Pancreas (tissue), 10 donors: ENCODE measurements at regions not wholly inside any gene's neighbourhood (a gene's known extent, or its start where the extent isn't known, plus 50 kb on each side); places are given as distances from the start of the nearest gene placed in this dataset.

Experiments used
- ATAC-seq, 4 donors: fragments of 200-7000 bp; cut with Tn5 transposase; one replicate each; pipeline versions ENCODE4 v1.8.0 to v1.9.1; 2020; ENCODE audit warnings: mild to moderate bottlenecking in 4 of 4, moderate library complexity in 4 of 4
- DNase-seq, 6 donors: peaks; one replicate each; pipeline ENCODE4 v3.0.0-alpha.2; 2020
- FAIRE-seq: peaks from 2 replicates; lab custom pipeline; 2012; peaks lifted over from hg19 to GRCh38; lab: Jason Lieb, UNC
- H3K27ac ChIP-seq, 4 donors: fragments of 200-600 bp; sonication (generic); 1 replicate in 3 of 4; 2 replicates in 1 of 4; pipeline versions ENCODE4 v1.5.0 to v1.8.0; 2020
- H3K27me3 ChIP-seq, 4 donors: fragments of 200-600 bp; one replicate each; pipeline ENCODE4 v1.8.0; 2021
- H3K36me3 ChIP-seq, 3 donors: fragments of 200-600 bp; sonication (generic) in 1 of 3; one replicate each; pipeline versions ENCODE4 v1.5.0 to v1.8.0; 2020 to 2021
- H3K4me1 ChIP-seq, 3 donors: fragments of 200-600 bp; one replicate each; pipeline ENCODE4 v1.8.0; 2021
- H3K4me3 ChIP-seq, 4 donors: fragments of 200-600 bp; sonication (generic) in 2 of 4; one replicate each; pipeline versions ENCODE4 v1.5.0 to v1.8.0; 2020 to 2021
- H3K9me3 ChIP-seq, 4 donors: fragments of 200-600 bp; one replicate each; pipeline ENCODE4 v1.8.0; 2021
- CTCF ChIP-seq, 4 donors: fragments of 200-600 bp; sonication (generic) in 3 of 4; IDR thresholded peaks; one replicate each; pipeline versions ENCODE4 v1.5.0 to v1.8.0; 2021; ENCODE audit warnings: antibody characterized with exemption in 4 of 4
- WGBS, 2 donors: extraction: QIAGEN DNeasy Blood & Tissue Kit; methylation state at CpG; one replicate each; pipeline ENCODE4 v1.1.7; 2013; 5-methylcytosine and 5-hydroxymethylcytosine counted together
- intact Hi-C, 3 donors: fragments of 100-400 bp; cut with DNase I; formaldehyde crosslinking; loops; one replicate each; pipeline versions ENCODE4 v1.11.1 to v1.14.2; 2022
- donor health status: healthy with polysubstance abuse.
- donor health status: DM: no; HTN: no; CAD: no; lungs with moderate emphysema.
- donor health status: DM: no; HTN: no; CAD: no.
- donor health status: control.
- donor health status: control.
- donor health status: Bipolar disorder and iron deficiency.
- donor health status: DM: yes; HTN: yes; CAD: no.
- donor health status: DM: no; HTN: no; CAD: no.
- donor health status: DM: no; HTN: no; CAD: no.
- donor health status: DM: yes; HTN: yes; CAD: no.

- H3K4me3 ChIP-seq: no peak overlapping the region
- no peaks in the 10 kb centered on the region for H3K36me3 ChIP-seq
- H3K9me3 ChIP-seq: no peaks in the 10 kb centered on the region
- no peak for ATAC-seq
- no peaks in the 10 kb centered on the region for H3K4me1 ChIP-seq
- TF ChIP-seq CTCF (IDR thresholded peaks at IDR 0.05): no peak
- no peak for FAIRE-seq
- intact Hi-C loops: no loop called here
- no peak for DNase-seq
- H3K27me3 ChIP-seq: no peaks in the 10 kb centered on the region
- no peak overlapping the region for H3K27ac ChIP-seq
- WGBS, 2 donors: 44 to 46% methylated on average over 2 of the region's 2 CpGs
Observed at GRCh38 chr18:39620551-39621168, 2055.1 kb upstream of the CELF4 start.

GRCh38 chr18:39618265-39619003 is 2052.8 kb upstream of the CELF4 start:
- DNase-seq: peak in 2 of 6 donors; percentile 20 to 62
- ATAC-seq: no peak
- no peak overlapping the region for H3K27ac ChIP-seq
- FAIRE-seq: no peak
- TF ChIP-seq CTCF (IDR thresholded peaks at IDR 0.05): no peak
- H3K9me3 ChIP-seq: no peaks in the 10 kb centered on the region
- intact Hi-C loops: no loop called here
- no peak overlapping the region for H3K4me3 ChIP-seq
- H3K36me3 ChIP-seq: no peaks in the 10 kb centered on the region
- 96 to 97% methylated on average over 33 of the region's 33 CpGs for WGBS, 2 donors
- H3K4me1 ChIP-seq: no peaks in the 10 kb centered on the region
- no peaks in the 10 kb centered on the region for H3K27me3 ChIP-seq

- FAIRE-seq: no peak
- Histone ChIP-seq H3K4me3 (no peak overlapping the region), H3K4me1 (no peaks in the 10 kb centered on the region), H3K9me3 (no peaks in the 10 kb centered on the region), H3K36me3 (no peaks in the 10 kb centered on the region), H3K27ac (no peak overlapping the region), H3K27me3 (no peaks in the 10 kb centered on the region)
- 82 to 84% methylated on average over 3 of the region's 3 CpGs for WGBS, 2 donors
- TF ChIP-seq CTCF (IDR thresholded peaks at IDR 0.05): no peak
- no peak for ATAC-seq
- intact Hi-C loops: no loop called here
- DNase-seq: no peak
Observed at GRCh38 chr18:39611381-39612100, 2045.9 kb upstream of the CELF4 start.

GRCh38 chr18:39607034-39607433 is 2041.4 kb upstream of the CELF4 start:
- no peak for TF ChIP-seq CTCF (IDR thresholded peaks at IDR 0.05)
- no peak for FAIRE-seq
- intact Hi-C loops: no loop called here
- H3K27ac ChIP-seq: no peak overlapping the region
- ATAC-seq: peak in 1 of 4 donors; percentile 34
- 13 to 15% methylated on average over 5 of the region's 5 CpGs for WGBS, 2 donors
- no peak overlapping the region for H3K4me3 ChIP-seq
- H3K27me3 ChIP-seq: no peaks in the 10 kb centered on the region
- DNase-seq: no peak
- H3K4me1 ChIP-seq: no peaks in the 10 kb centered on the region
- no peaks in the 10 kb centered on the region for H3K9me3 ChIP-seq
- H3K36me3 ChIP-seq: no peaks in the 10 kb centered on the region
